B cell (primary cell): ENCODE measurements at regions not wholly inside any gene's neighbourhood (a gene's known extent, or its start where the extent isn't known, plus 50 kb on each side); places are given as distances from the start of the nearest gene placed in this dataset.

Experiments used
- EZH2 ChIP-seq: IDR thresholded peaks from 2 replicates; pipeline ENCODE4 v1.6.1; 2012; ENCODE audit warnings: borderline replicate concordance, low read depth, mild to moderate bottlenecking, moderate library complexity, low read length; ENCODE audit not compliant: insufficient read depth, poor library complexity, severe bottlenecking
- TF ChIP-seq, protein P1 (sequence below): fragments of 200-600 bp; IDR thresholded peaks from one replicate; pipeline ENCODE4 v1.8.0; 2022; ENCODE audit warnings: antibody characterized with exemption, mild to moderate bottlenecking

DNA sequence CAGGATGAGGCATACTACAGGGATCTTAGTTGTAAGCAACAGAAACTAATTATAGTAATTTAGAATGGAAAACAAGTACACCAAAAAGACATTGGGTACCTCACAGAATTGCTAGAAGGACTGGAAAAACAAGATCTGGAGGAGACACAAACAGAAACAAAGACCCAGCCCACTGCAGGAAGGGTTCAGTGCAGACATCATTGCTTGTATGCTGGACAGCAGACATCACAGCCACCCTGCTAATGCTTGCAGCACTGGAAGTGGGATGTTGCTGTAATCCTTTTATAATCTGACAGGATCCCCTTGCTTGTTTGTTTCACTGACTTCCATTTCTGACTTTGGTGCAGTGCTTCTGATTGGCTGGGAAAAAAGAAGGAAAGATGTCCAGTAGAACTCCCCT, 111.4 kb upstream of the ZNF678 start:
- TF ChIP-seq, protein P1, sequence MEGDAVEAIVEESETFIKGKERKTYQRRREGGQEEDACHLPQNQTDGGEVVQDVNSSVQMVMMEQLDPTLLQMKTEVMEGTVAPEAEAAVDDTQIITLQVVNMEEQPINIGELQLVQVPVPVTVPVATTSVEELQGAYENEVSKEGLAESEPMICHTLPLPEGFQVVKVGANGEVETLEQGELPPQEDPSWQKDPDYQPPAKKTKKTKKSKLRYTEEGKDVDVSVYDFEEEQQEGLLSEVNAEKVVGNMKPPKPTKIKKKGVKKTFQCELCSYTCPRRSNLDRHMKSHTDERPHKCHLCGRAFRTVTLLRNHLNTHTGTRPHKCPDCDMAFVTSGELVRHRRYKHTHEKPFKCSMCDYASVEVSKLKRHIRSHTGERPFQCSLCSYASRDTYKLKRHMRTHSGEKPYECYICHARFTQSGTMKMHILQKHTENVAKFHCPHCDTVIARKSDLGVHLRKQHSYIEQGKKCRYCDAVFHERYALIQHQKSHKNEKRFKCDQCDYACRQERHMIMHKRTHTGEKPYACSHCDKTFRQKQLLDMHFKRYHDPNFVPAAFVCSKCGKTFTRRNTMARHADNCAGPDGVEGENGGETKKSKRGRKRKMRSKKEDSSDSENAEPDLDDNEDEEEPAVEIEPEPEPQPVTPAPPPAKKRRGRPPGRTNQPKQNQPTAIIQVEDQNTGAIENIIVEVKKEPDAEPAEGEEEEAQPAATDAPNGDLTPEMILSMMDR: no peak
- TF ChIP-seq EZH2: no peak
